Large intestine (tissue), 3 donors: ENCODE measurements at regions not wholly inside any gene's neighbourhood (a gene's known extent, or its start where the extent isn't known, plus 50 kb on each side); places are given as distances from the start of the nearest gene placed in this dataset.

Source experiments
- DNase-seq, 2 donors: peaks; one replicate each; pipeline versions ENCODE4 v3.0.0 to v3.0.0-alpha.2; 2013
- H3K27ac ChIP-seq: one replicate; pipeline ENCODE4 v1.5.1; 2013; ENCODE audit warnings: low read length
- H3K27me3 ChIP-seq: 2 replicates; pipeline ENCODE4 v1.6.1; 2013; ENCODE audit warnings: low read length; ENCODE audit not compliant: control insufficient read depth, insufficient read depth
- H3K36me3 ChIP-seq: 2 replicates; pipeline ENCODE4 v1.6.1; 2013; ENCODE audit warnings: low read length; ENCODE audit not compliant: control insufficient read depth, insufficient read depth
- H3K4me1 ChIP-seq: one replicate; pipeline ENCODE4 v1.6.1; 2013; ENCODE audit warnings: low read length; ENCODE audit not compliant: control insufficient read depth, insufficient read depth
- H3K4me3 ChIP-seq: one replicate; pipeline ENCODE4 v1.5.1; 2013; ENCODE audit warnings: low read length
- H3K9me3 ChIP-seq: one replicate; pipeline ENCODE4 v1.6.1; 2013; ENCODE audit warnings: mild to moderate bottlenecking, low read depth, low read length, moderate library complexity; ENCODE audit not compliant: control insufficient read depth
- WGBS: methylation state at CpG from one replicate; pipeline ENCODE4 v1.1.5; 2013; ENCODE audit warnings: low lambda C conversion rate; ENCODE audit not compliant: insufficient coverage; 5-methylcytosine and 5-hydroxymethylcytosine counted together

GRCh38 chr3:159619341-159619885, 369.2 kb upstream of the IL12A start:
- Histone ChIP-seq H3K27me3 (no peaks in the 10 kb centered on the region), H3K4me1 (no peaks in the 10 kb centered on the region), H3K4me3 (no peak overlapping the region), H3K27ac (no peak overlapping the region), H3K36me3 (no peaks in the 10 kb centered on the region), H3K9me3 (no peaks in the 10 kb centered on the region)
- WGBS = 33% methylated on average over 1 of the region's 3 CpGs
- no peak for DNase-seq

- Histone ChIP-seq H3K36me3 (no peaks in the 10 kb centered on the region), H3K4me1 (no peaks in the 10 kb centered on the region), H3K4me3 (no peak overlapping the region), H3K9me3 (no peaks in the 10 kb centered on the region), H3K27me3 (no peaks in the 10 kb centered on the region), H3K27ac (no peak overlapping the region)
- no peak for DNase-seq
- WGBS = no CpG with 5 or more reads among the region's 1 CpG
Observed at GRCh38 chr3:159620281-159620680, 368.4 kb upstream of the IL12A start.

GRCh38 chr3:159620873-159621272, 367.8 kb upstream of the IL12A start:
- WGBS = no CpG with 5 or more reads among the region's 4 CpGs
- no peak for DNase-seq
- Histone ChIP-seq H3K27ac (no peak overlapping the region), H3K9me3 (no peaks in the 10 kb centered on the region), H3K4me1 (no peaks in the 10 kb centered on the region), H3K27me3 (no peaks in the 10 kb centered on the region), H3K36me3 (no peaks in the 10 kb centered on the region), H3K4me3 (no peak overlapping the region)

GRCh38 chr3:159624616-159625015, 364.0 kb upstream of the IL12A start:
- no CpG with 5 or more reads among the region's 2 CpGs for WGBS

GRCh38 chr3:159625594-159625993, 363.0 kb upstream of the IL12A start:
- no peak for DNase-seq
- Histone ChIP-seq H3K4me3 (no peak overlapping the region), H3K27me3 (no peaks in the 10 kb centered on the region), H3K27ac (no peak overlapping the region), H3K36me3 (no peaks in the 10 kb centered on the region), H3K4me1 (no peaks in the 10 kb centered on the region), H3K9me3 (no peaks in the 10 kb centered on the region)
- WGBS = 100% methylated on average over 2 of the region's 4 CpGs

More at GRCh38 chr3:159624616-159625015, 364.0 kb upstream of the IL12A start:
- Histone ChIP-seq H3K27me3 (no peaks in the 10 kb centered on the region), H3K9me3 (no peaks in the 10 kb centered on the region), H3K27ac (no peak overlapping the region), H3K4me1 (no peaks in the 10 kb centered on the region), H3K4me3 (no peak overlapping the region), H3K36me3 (no peaks in the 10 kb centered on the region)
- no peak for DNase-seq

GRCh38 chr3:159626598-159626997, 362.0 kb upstream of the IL12A start:
- no peak for DNase-seq

GRCh38 chr3:159627229-159627628, 361.4 kb upstream of the IL12A start:
- WGBS = no CpG with 5 or more reads among the region's 2 CpGs
- no peak overlapping the region for H3K27ac ChIP-seq
- H3K36me3 ChIP-seq = no peaks in the 10 kb centered on the region
- DNase-seq = no peak
- H3K4me1 ChIP-seq = no peaks in the 10 kb centered on the region
- H3K27me3 ChIP-seq = no peaks in the 10 kb centered on the region
- no peak overlapping the region for H3K4me3 ChIP-seq
- H3K9me3 ChIP-seq = no peaks in the 10 kb centered on the region

More at GRCh38 chr3:159626598-159626997, 362.0 kb upstream of the IL12A start:
- no peaks in the 10 kb centered on the region for H3K4me1 ChIP-seq
- no peak overlapping the region for H3K4me3 ChIP-seq
- no peaks in the 10 kb centered on the region for H3K27me3 ChIP-seq
- no peaks in the 10 kb centered on the region for H3K9me3 ChIP-seq
- H3K27ac ChIP-seq = no peak overlapping the region
- no CpG with 5 or more reads among the region's 1 CpG for WGBS
- H3K36me3 ChIP-seq = no peaks in the 10 kb centered on the region

- no peaks in the 10 kb centered on the region for H3K27me3 ChIP-seq
- peaks cover 2% of the 10 kb centered on the region for H3K4me1 ChIP-seq
- no peak for DNase-seq
- H3K9me3 ChIP-seq = no peaks in the 10 kb centered on the region
- no peak overlapping the region for H3K27ac ChIP-seq
- no peaks in the 10 kb centered on the region for H3K36me3 ChIP-seq
- H3K4me3 ChIP-seq = no peak overlapping the region
- WGBS = no CpG with 5 or more reads among the region's 4 CpGs
Observed at GRCh38 chr3:159627634-159628033, 361.0 kb upstream of the IL12A start.

GRCh38 chr3:159629329-159630084, 359.1 kb upstream of the IL12A start:
- H3K9me3 ChIP-seq = no peaks in the 10 kb centered on the region
- no peak overlapping the region for H3K27ac ChIP-seq
- no peak overlapping the region for H3K4me3 ChIP-seq
- DNase-seq = no peak
- WGBS = no CpG with 5 or more reads among the region's 1 CpG
- H3K4me1 ChIP-seq = peaks cover 10% of the 10 kb centered on the region
- no peaks in the 10 kb centered on the region for H3K36me3 ChIP-seq
- no peaks in the 10 kb centered on the region for H3K27me3 ChIP-seq

GRCh38 chr3:159631226-159631625, 357.4 kb upstream of the IL12A start:
- Histone ChIP-seq H3K4me1 (peaks cover 17% of the 10 kb centered on the region), H3K27ac (no peak overlapping the region), H3K4me3 (no peak overlapping the region), H3K9me3 (no peaks in the 10 kb centered on the region), H3K36me3 (no peaks in the 10 kb centered on the region), H3K27me3 (no peaks in the 10 kb centered on the region)
- no peak for DNase-seq
- 100% methylated on average over 1 of the region's 1 CpG for WGBS

- no CpG with 5 or more reads among the region's 7 CpGs for WGBS
- H3K4me1 ChIP-seq = peaks cover 17% of the 10 kb centered on the region
- DNase-seq = no peak
- no peak overlapping the region for H3K4me3 ChIP-seq
- H3K27ac ChIP-seq = no peak overlapping the region
- H3K36me3 ChIP-seq = no peaks in the 10 kb centered on the region
- no peaks in the 10 kb centered on the region for H3K9me3 ChIP-seq
- no peaks in the 10 kb centered on the region for H3K27me3 ChIP-seq
Observed at GRCh38 chr3:159632128-159632527, 356.5 kb upstream of the IL12A start.
